Neuronal stem cell (in vitro differentiated cells): ENCODE measurements at regions not wholly inside any gene's neighbourhood (a gene's known extent, or its start where the extent isn't known, plus 50 kb on each side); places are given as distances from the start of the nearest gene placed in this dataset.

ENCODE experiments used
- DNase-seq: peaks from one replicate; pipeline ENCODE4 v3.0.0-alpha.2; 2013; ENCODE audit warnings: low spot score
- H2AFZ ChIP-seq: one replicate; pipeline ENCODE4 v1.6.1; 2013; ENCODE audit warnings: mild to moderate bottlenecking, low read length, inconsistent platforms
- H2AK5ac ChIP-seq: 2 replicates; pipeline ENCODE4 v1.6.1; 2013; ENCODE audit warnings: low read depth, mild to moderate bottlenecking, inconsistent platforms, low read length, moderate library complexity, mixed read lengths
- H2BK120ac ChIP-seq: 2 replicates; pipeline ENCODE4 v1.6.1; 2013; ENCODE audit warnings: low read depth, mild to moderate bottlenecking, inconsistent platforms, low read length, moderate library complexity, mixed read lengths
- H2BK12ac ChIP-seq: one replicate; pipeline ENCODE4 v1.6.1; 2013; ENCODE audit warnings: low read length, inconsistent platforms
- H2BK15ac ChIP-seq: 2 replicates; pipeline ENCODE4 v1.6.1; 2013; ENCODE audit warnings: mild to moderate bottlenecking, low read length, inconsistent platforms, mixed read lengths
- H2BK5ac ChIP-seq: one replicate; pipeline ENCODE4 v1.6.1; 2013; ENCODE audit warnings: inconsistent platforms, mild to moderate bottlenecking, low read length, moderate library complexity
- H3K14ac ChIP-seq: one replicate; pipeline ENCODE4 v1.6.1; 2013; ENCODE audit warnings: low read length, inconsistent platforms
- H3K18ac ChIP-seq: 2 replicates; pipeline ENCODE4 v1.6.1; 2013; ENCODE audit warnings: low read length, inconsistent platforms
- H3K23ac ChIP-seq: 2 replicates; pipeline ENCODE4 v1.6.1; 2013; ENCODE audit warnings: low read depth, mild to moderate bottlenecking, mixed read lengths, low read length, inconsistent platforms; ENCODE audit not compliant: poor library complexity
- H3K27ac ChIP-seq: replicated peaks from 3 replicates; pipeline ENCODE4 v1.5.1; 2013; ENCODE audit warnings: low read length, inconsistent platforms
- H3K27me3 ChIP-seq, 3 experiments: 2 replicates each; pipeline ENCODE4 v1.6.1; 2013; ENCODE audit warnings: low read length in 3 of 3, mild to moderate bottlenecking in 2 of 3, inconsistent platforms in 1 of 3, low read depth in 1 of 3, mixed read lengths in 1 of 3, moderate library complexity in 1 of 3; ENCODE audit not compliant: control insufficient read depth in 3 of 3, insufficient read depth in 3 of 3
- H3K36me3 ChIP-seq, 2 donors: replicated peaks in 1 of 2; 2 replicates each; pipeline ENCODE4 v1.6.1; 2013; ENCODE audit warnings: low read length in 2 of 2; ENCODE audit not compliant: control insufficient read depth in 2 of 2, insufficient read depth in 2 of 2
- H3K4ac ChIP-seq: 2 replicates; pipeline ENCODE4 v1.6.1; 2013; ENCODE audit warnings: inconsistent platforms, mild to moderate bottlenecking, low read length, moderate library complexity
- H3K4me1 ChIP-seq, 2 donors: 1 replicate in 1 of 2; 2 replicates in 1 of 2; pipeline ENCODE4 v1.6.1; 2013; ENCODE audit warnings: low read length in 2 of 2, low read depth in 1 of 2; ENCODE audit not compliant: control insufficient read depth in 2 of 2, insufficient read depth in 1 of 2
- H3K4me2 ChIP-seq: one replicate; pipeline ENCODE4 v1.6.1; 2013; ENCODE audit warnings: mild to moderate bottlenecking, low read length, inconsistent platforms; ENCODE audit not compliant: insufficient read depth, poor library complexity, severe bottlenecking
- H3K4me3 ChIP-seq, 2 donors: 2 replicates each; pipeline ENCODE4 v1.5.1; 2013; ENCODE audit warnings: low read length in 2 of 2, mild to moderate bottlenecking in 2 of 2, inconsistent platforms in 1 of 2, moderate library complexity in 1 of 2
- H3K79me1 ChIP-seq: one replicate; pipeline ENCODE4 v1.6.1; 2013; ENCODE audit warnings: low read depth, mild to moderate bottlenecking, inconsistent platforms, low read length, moderate library complexity
- H3K9ac ChIP-seq: one replicate; pipeline ENCODE4 v1.6.1; 2013; ENCODE audit warnings: mild to moderate bottlenecking, low read depth, low read length, inconsistent platforms; ENCODE audit not compliant: poor library complexity
- H3K9me3 ChIP-seq, 2 donors: replicated peaks in 1 of 2; 2 replicates each; pipeline versions ENCODE3 to v1.6.1; 2013; ENCODE audit warnings: low read length in 2 of 2, mild to moderate bottlenecking in 2 of 2, inconsistent platforms in 1 of 2, low read depth in 1 of 2, mixed read lengths in 1 of 2, moderate library complexity in 1 of 2; ENCODE audit not compliant: control insufficient read depth in 2 of 2, insufficient read depth in 1 of 2
- H4K8ac ChIP-seq: one replicate; pipeline ENCODE4 v1.6.1; 2013; ENCODE audit warnings: low read depth, mild to moderate bottlenecking, inconsistent platforms, low read length, moderate library complexity
- H4K91ac ChIP-seq: one replicate; pipeline ENCODE4 v1.6.1; 2013; ENCODE audit warnings: low read length, low read depth, mild to moderate bottlenecking, inconsistent platforms; ENCODE audit not compliant: poor library complexity
- WGBS, 2 donors: extraction: QIAGEN DNeasy Blood & Tissue Kit; methylation state at CpG; one replicate each; pipeline ENCODE4 v1.1.7; 2013; ENCODE audit warnings: missing lambda C conversion rate in 2 of 2, mixed read lengths in 1 of 2; ENCODE audit not compliant: insufficient read length in 2 of 2, insufficient replicate concordance in 1 of 2; ENCODE audit errors: extremely low coverage in 2 of 2; 5-methylcytosine and 5-hydroxymethylcytosine counted together

- no peak overlapping the region for H4K91ac ChIP-seq
- no CpG with 5 or more reads among the region's 3 CpGs for WGBS, 2 donors
- no peaks in the 10 kb centered on the region for H3K9me3 ChIP-seq
- no peak overlapping the region for H3K14ac ChIP-seq
- no peak for DNase-seq
- H2BK5ac ChIP-seq = no peak overlapping the region
- no peak overlapping the region for H2BK12ac ChIP-seq
- no peak overlapping the region for H3K18ac ChIP-seq
- no peak overlapping the region for H3K9ac ChIP-seq
- no peaks in the 10 kb centered on the region for H3K27me3 ChIP-seq
- H2AK5ac ChIP-seq = no peak overlapping the region
- H2BK15ac ChIP-seq = no peak overlapping the region
- H4K8ac ChIP-seq = no peak overlapping the region
- no peak overlapping the region for H3K27ac ChIP-seq
- no peak overlapping the region for H2BK120ac ChIP-seq
- H3K36me3 ChIP-seq = no peaks in the 10 kb centered on the region
- H3K4me1 ChIP-seq = no peaks in the 10 kb centered on the region
- H3K4ac ChIP-seq = no peak overlapping the region
- no peak overlapping the region for H3K4me2 ChIP-seq
- no peak overlapping the region for H2AFZ ChIP-seq
- H3K4me3 ChIP-seq = no peak overlapping the region
- no peak overlapping the region for H3K23ac ChIP-seq
- no peaks in the 10 kb centered on the region for H3K79me1 ChIP-seq
Observed at GRCh38 chr12:115088328-115088994, 404.5 kb upstream of the TBX3 start.

DNA sequence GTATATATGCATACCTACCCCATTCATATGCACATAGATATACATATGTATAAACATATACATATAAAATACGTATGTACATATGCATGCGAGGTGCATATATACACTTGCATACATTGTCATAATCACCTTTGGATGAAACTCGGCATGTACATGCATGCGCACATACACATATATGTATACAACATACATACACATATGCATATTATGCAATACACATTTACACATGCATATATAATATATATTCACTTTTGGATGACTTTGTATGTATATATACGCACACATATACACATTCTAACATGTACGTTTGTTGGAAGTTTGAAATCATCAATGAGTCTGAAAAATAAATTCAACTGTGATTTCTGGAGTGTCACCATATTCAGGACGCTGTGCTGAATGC lies 401.6 kb upstream of the TBX3 start:
- no peaks in the 10 kb centered on the region for H3K4me1 ChIP-seq
- H3K79me1 ChIP-seq = no peaks in the 10 kb centered on the region
- H2BK15ac ChIP-seq = no peak overlapping the region
- H3K18ac ChIP-seq = no peak overlapping the region
- no peak overlapping the region for H3K27ac ChIP-seq
- no peak overlapping the region for H2BK5ac ChIP-seq
- H3K9me3 ChIP-seq = no peaks in the 10 kb centered on the region
- H4K8ac ChIP-seq = no peak overlapping the region
- no peaks in the 10 kb centered on the region for H3K27me3 ChIP-seq
- no peak overlapping the region for H3K9ac ChIP-seq
- no peak overlapping the region for H4K91ac ChIP-seq
- H3K4me3 ChIP-seq = no peak overlapping the region
- no peak overlapping the region for H2BK120ac ChIP-seq
- WGBS, 2 donors = no CpG with 5 or more reads among the region's 7 CpGs
- no peaks in the 10 kb centered on the region for H3K36me3 ChIP-seq
- H2BK12ac ChIP-seq = no peak overlapping the region
- no peak overlapping the region for H3K4me2 ChIP-seq
- H3K14ac ChIP-seq = no peak overlapping the region
- H2AFZ ChIP-seq = no peak overlapping the region
- no peak overlapping the region for H2AK5ac ChIP-seq
- no peak overlapping the region for H3K4ac ChIP-seq
- H3K23ac ChIP-seq = no peak overlapping the region
- DNase-seq = no peak

DNA sequence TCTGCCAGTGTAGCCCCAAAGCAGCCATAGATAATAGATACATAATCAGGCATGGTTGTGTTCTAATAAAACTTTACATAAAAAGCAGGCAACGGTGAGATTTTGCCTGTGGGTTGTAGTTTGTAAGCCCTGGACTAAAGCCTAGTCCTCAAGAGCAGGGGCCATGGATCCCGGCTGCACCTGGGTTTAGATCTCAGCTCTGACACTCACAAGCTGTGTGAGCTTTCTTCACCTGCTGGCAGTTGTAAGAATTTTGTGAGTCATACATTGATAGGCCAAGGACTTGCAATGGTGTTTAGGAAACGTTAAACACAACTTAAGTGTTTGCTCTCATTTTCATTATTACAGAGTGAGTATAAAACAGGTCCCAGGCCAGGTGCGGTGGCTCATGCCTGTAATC lies 395.8 kb upstream of the TBX3 start:
- no peak overlapping the region for H3K14ac ChIP-seq
- no peak overlapping the region for H2BK120ac ChIP-seq
- no peak overlapping the region for H4K91ac ChIP-seq
- H2BK12ac ChIP-seq = no peak overlapping the region
- H2BK5ac ChIP-seq = no peak overlapping the region
- no peak overlapping the region for H4K8ac ChIP-seq
- no peak overlapping the region for H3K27ac ChIP-seq
- no peak overlapping the region for H2AK5ac ChIP-seq
- no peaks in the 10 kb centered on the region for H3K36me3 ChIP-seq
- DNase-seq = no peak
- no peak overlapping the region for H3K18ac ChIP-seq
- no peaks in the 10 kb centered on the region for H3K79me1 ChIP-seq
- no peaks in the 10 kb centered on the region for H3K27me3 ChIP-seq
- no peaks in the 10 kb centered on the region for H3K4me1 ChIP-seq
- H3K23ac ChIP-seq = no peak overlapping the region
- WGBS, 2 donors = no CpG with 5 or more reads among the region's 4 CpGs
- H3K4ac ChIP-seq = no peak overlapping the region
- no peak overlapping the region for H3K4me3 ChIP-seq
- no peaks in the 10 kb centered on the region for H3K9me3 ChIP-seq
- H2BK15ac ChIP-seq = no peak overlapping the region
- no peak overlapping the region for H3K4me2 ChIP-seq
- no peak overlapping the region for H2AFZ ChIP-seq
- H3K9ac ChIP-seq = no peak overlapping the region

GRCh38 chr12:115078990-115079389 lies 395.0 kb upstream of the TBX3 start:
- Histone ChIP-seq H3K36me3 (no peaks in the 10 kb centered on the region), H2AK5ac (no peak overlapping the region), H3K4me1 (no peaks in the 10 kb centered on the region), H2BK5ac (no peak overlapping the region), H4K8ac (no peak overlapping the region), H2BK15ac (no peak overlapping the region), H3K18ac (no peak overlapping the region), H3K4me3 (no peak overlapping the region), H3K4me2 (no peak overlapping the region), H2BK12ac (no peak overlapping the region), H3K4ac (no peak overlapping the region), H3K27me3 (no peaks in the 10 kb centered on the region), H3K9me3 (no peaks in the 10 kb centered on the region), H2BK120ac (no peak overlapping the region), H3K14ac (no peak overlapping the region), H3K23ac (no peak overlapping the region), H2AFZ (no peak overlapping the region), H3K79me1 (no peaks in the 10 kb centered on the region), H3K27ac (no peak overlapping the region), H3K9ac (no peak overlapping the region), H4K91ac (no peak overlapping the region)
- no peak for DNase-seq
- no CpG with 5 or more reads among the region's 6 CpGs for WGBS, 2 donors
